ENCODE measurements at regions not wholly inside any gene's neighbourhood (a gene's known extent, or its start where the extent isn't known, plus 50 kb on each side); places are given as distances from the start of the nearest gene placed in this dataset.

GRCh38 chr4:156661555-156661954, 310.0 kb downstream of the PDGFC start:
- TF ChIP-seq MAFK (IDR thresholded peaks at IDR 0.05; ENCODE audit: low read depth, low read length) (no peak), CTCF (conservative IDR thresholded peaks at IDR 0.05; ENCODE audit: low read depth, low read length) (no peak), RAD21 (IDR thresholded peaks at IDR 0.05; ENCODE audit: low read length) (no peak)
